ENCODE measurements at regions not wholly inside any gene's neighbourhood (a gene's known extent, or its start where the extent isn't known, plus 50 kb on each side); places are given as distances from the start of the nearest gene placed in this dataset.

- TF ChIP-seq, protein P1, sequence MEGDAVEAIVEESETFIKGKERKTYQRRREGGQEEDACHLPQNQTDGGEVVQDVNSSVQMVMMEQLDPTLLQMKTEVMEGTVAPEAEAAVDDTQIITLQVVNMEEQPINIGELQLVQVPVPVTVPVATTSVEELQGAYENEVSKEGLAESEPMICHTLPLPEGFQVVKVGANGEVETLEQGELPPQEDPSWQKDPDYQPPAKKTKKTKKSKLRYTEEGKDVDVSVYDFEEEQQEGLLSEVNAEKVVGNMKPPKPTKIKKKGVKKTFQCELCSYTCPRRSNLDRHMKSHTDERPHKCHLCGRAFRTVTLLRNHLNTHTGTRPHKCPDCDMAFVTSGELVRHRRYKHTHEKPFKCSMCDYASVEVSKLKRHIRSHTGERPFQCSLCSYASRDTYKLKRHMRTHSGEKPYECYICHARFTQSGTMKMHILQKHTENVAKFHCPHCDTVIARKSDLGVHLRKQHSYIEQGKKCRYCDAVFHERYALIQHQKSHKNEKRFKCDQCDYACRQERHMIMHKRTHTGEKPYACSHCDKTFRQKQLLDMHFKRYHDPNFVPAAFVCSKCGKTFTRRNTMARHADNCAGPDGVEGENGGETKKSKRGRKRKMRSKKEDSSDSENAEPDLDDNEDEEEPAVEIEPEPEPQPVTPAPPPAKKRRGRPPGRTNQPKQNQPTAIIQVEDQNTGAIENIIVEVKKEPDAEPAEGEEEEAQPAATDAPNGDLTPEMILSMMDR (IDR thresholded peaks at IDR 0.05; ENCODE audit: insufficient read depth, low read length): no peak
- DNase-seq (ENCODE audit: low read depth): no peak
- H3K4me3 ChIP-seq (ENCODE audit: low read depth, low read length): no peak overlapping the region
Observed at GRCh38 chr18:29174891-29175290, 998.0 kb upstream of the CDH2 start.

GRCh38 chr18:29172756-29173067, 995.8 kb upstream of the CDH2 start:
- DNase-seq (ENCODE audit: low read depth): no peak
- no peak overlapping the region for H3K4me3 ChIP-seq (ENCODE audit: low read depth, low read length)
- TF ChIP-seq, protein P1 (IDR thresholded peaks at IDR 0.05; ENCODE audit: insufficient read depth, low read length): no peak

GRCh38 chr18:29171892-29172755, 995.2 kb upstream of the CDH2 start:
- TF ChIP-seq, protein P1 (IDR thresholded peaks at IDR 0.05; ENCODE audit: insufficient read depth, low read length): no peak
- peak; percentile 70 for DNase-seq (ENCODE audit: low read depth)
- H3K4me3 ChIP-seq (ENCODE audit: low read depth, low read length): no peak overlapping the region

DNA sequence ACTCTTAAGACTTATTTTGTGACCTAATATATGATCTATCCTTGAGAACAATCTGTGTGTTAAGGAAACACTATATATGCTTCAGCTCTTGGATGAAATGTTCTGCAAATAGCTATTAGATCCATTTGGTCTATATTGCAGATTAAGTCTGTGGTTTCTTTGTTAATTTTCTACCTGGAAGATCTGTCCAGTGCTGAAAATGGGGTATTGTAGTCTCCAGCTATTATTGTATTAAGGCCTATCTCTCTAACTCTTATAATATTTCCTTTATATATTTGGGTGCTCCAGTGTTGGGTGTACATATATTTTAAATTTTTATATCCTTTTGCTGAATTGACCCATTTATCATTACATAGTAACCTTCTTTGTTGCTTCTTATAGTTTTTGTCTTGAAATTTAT, 992.7 kb upstream of the CDH2 start:
- no peak overlapping the region for H3K4me3 ChIP-seq (ENCODE audit: low read depth, low read length)
- TF ChIP-seq, protein P1 (IDR thresholded peaks at IDR 0.05; ENCODE audit: insufficient read depth, low read length): no peak
- DNase-seq (ENCODE audit: low read depth): no peak

- no peak overlapping the region for H3K4me3 ChIP-seq (ENCODE audit: low read depth, low read length)
- TF ChIP-seq, protein P1 (IDR thresholded peaks at IDR 0.05; ENCODE audit: insufficient read depth, low read length): no peak
- peak; percentile 92 for DNase-seq (ENCODE audit: low read depth)
Observed at GRCh38 chr18:29164993-29165599, 988.2 kb upstream of the CDH2 start.

DNA sequence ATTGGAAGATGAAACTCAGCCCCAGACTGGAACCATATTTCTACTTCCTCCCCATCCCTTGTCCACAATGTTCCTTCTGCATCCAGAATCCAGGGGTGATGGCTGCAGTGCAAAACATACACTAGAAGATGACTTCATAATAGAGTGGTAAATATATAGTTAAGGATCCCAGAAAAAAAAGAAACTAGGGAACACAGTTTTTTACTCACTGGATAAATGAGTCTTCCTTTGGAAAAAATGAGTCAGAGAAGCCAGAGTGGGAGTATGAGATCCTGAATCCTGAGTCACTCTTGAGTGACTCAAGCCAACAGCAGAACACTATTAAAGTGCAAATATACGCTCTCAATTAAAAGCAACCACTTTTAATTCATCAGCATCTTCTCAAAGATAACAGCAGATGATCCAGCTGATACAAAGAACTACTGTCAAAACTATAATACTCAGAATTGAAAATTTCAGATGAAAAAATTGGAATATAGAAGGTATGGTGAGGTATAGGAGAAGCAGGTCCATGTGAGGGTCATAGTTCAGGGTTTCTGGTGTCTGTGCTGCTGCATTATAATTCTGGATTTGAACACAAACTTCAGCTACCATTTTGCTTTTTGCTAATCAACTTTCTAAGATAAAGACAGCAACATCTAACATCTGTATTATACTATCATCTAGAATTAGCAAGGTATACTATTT, 987.2 kb upstream of the CDH2 start:
- peak; percentile 95 for DNase-seq (ENCODE audit: low read depth)
- H3K4me3 ChIP-seq (ENCODE audit: low read depth, low read length): no peak overlapping the region
- TF ChIP-seq, protein P1 (IDR thresholded peaks at IDR 0.05; ENCODE audit: insufficient read depth, low read length): no peak
